Suppressor macrophage treated with lipopolysaccharide for 1 hour (primary cell): ENCODE measurements at regions not wholly inside any gene's neighbourhood (a gene's known extent, or its start where the extent isn't known, plus 50 kb on each side); places are given as distances from the start of the nearest gene placed in this dataset.

ENCODE experiments used
- DNase-seq, 3 donors: peaks; one replicate each; pipeline ENCODE4 v3.0.0-alpha.2; 2020 to 2022

- no peak for DNase-seq
These were observed 747.3 kb upstream of the PIK3C3 start for GRCh38 chr18:41207706-41208105.

GRCh38 chr18:41206341-41206830, 748.6 kb upstream of the PIK3C3 start:
- no peak for DNase-seq

GRCh38 chr18:41199212-41199611, 755.8 kb upstream of the PIK3C3 start:
- DNase-seq = no peak

- DNase-seq = no peak
These were observed 757.1 kb upstream of the PIK3C3 start for GRCh38 chr18:41197967-41198366.

- no peak for DNase-seq
These were observed 784.7 kb upstream of the PIK3C3 start for GRCh38 chr18:41170346-41170745.

- no peak for DNase-seq
These were observed 789.4 kb upstream of the PIK3C3 start for GRCh38 chr18:41165625-41166024.

GRCh38 chr18:41162781-41163180, 792.3 kb upstream of the PIK3C3 start:
- no peak for DNase-seq

- no peak for DNase-seq
These were observed 792.8 kb upstream of the PIK3C3 start for GRCh38 chr18:41162191-41162590.

GRCh38 chr18:41155910-41156851, 798.9 kb upstream of the PIK3C3 start:
- DNase-seq = no peak

- DNase-seq = no peak
These were observed 800.0 kb upstream of the PIK3C3 start for GRCh38 chr18:41155025-41155424.

GRCh38 chr18:41153871-41154270, 801.2 kb upstream of the PIK3C3 start:
- no peak for DNase-seq

- no peak for DNase-seq
These were observed 804.7 kb upstream of the PIK3C3 start for GRCh38 chr18:41150316-41150715.

GRCh38 chr18:41146301-41146700, 808.7 kb upstream of the PIK3C3 start:
- DNase-seq = no peak

- no peak for DNase-seq
These were observed 809.5 kb upstream of the PIK3C3 start for GRCh38 chr18:41145516-41145915.

GRCh38 chr18:41144441-41144840, 810.6 kb upstream of the PIK3C3 start:
- DNase-seq = no peak

- no peak for DNase-seq
These were observed 814.5 kb upstream of the PIK3C3 start for GRCh38 chr18:41140506-41140905.

- no peak for DNase-seq
These were observed 819.9 kb upstream of the PIK3C3 start for GRCh38 chr18:41135146-41135545.

GRCh38 chr18:41134426-41134825, 820.6 kb upstream of the PIK3C3 start:
- DNase-seq = no peak

- no peak for DNase-seq
These were observed 824.0 kb upstream of the PIK3C3 start for GRCh38 chr18:41131050-41131449.

GRCh38 chr18:41128545-41128944, 826.5 kb upstream of the PIK3C3 start:
- no peak for DNase-seq

GRCh38 chr18:41128126-41128525, 826.9 kb upstream of the PIK3C3 start:
- no peak for DNase-seq

- no peak for DNase-seq
These were observed 828.3 kb upstream of the PIK3C3 start for GRCh38 chr18:41126541-41127235.

GRCh38 chr18:41121116-41121826, 833.8 kb upstream of the PIK3C3 start:
- DNase-seq = no peak
